ENCODE measurements at regions not wholly inside any gene's neighbourhood (a gene's known extent, or its start where the extent isn't known, plus 50 kb on each side); places are given as distances from the start of the nearest gene placed in this dataset.

DNA sequence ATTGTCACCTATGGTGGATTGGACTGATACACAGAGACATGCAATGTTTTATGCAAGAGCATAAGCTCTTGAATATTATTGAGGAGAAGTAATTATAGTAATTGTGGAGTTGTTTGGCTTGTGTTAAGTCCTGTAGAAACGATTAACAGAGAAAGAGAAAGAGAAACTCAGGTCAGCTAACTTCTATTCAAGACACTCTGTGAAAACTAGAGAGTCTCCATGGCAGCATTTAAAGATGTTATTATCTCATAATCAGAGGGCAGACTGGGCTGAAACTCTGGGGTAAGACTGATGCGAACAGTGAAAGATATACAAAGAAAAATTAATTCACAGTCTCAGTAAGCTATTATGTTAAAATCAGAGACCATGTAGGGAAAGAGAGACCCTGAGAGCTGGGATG lies 625.7 kb downstream of the FAT4 start (continued):
- TF ChIP-seq TOE1 (CRISPR knock-in tag; IDR thresholded peaks at IDR 0.05) (no peak), FOXC1 (CRISPR knock-in tag; IDR thresholded peaks at IDR 0.05; ENCODE audit: borderline replicate concordance) (no peak)

DNA sequence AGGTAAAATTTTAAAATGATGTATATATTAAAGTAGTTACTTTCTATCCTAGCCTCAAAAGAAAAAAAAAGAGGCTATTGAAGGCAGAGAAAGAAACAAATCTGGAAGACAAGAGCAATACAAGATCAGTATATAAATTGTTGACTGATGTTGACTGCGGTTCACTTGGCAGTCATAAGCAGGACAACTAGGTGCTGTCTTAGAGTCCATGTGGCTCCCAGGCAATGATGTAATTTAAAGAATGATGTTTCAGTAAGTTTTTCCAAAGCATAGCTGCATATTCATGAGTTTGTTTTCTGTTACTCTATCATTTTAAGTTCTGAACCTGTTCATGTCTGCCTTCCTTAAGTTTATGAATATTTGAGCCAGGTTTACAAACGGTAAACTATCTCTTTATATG lies 630.2 kb downstream of the FAT4 start:
- POLR2A ChIA-PET, result no interaction called here
- in situ Hi-C loops (cut with HindIII; ENCODE audit: extremely low pct_ligation_motif_present, low pct_unique_long_range_greater_than_20kb) (no loop called here), intact Hi-C loops (cut with micrococcal nuclease; ENCODE audit: unreplicated experiment) (no loop called here)
- H3K27ac ChIP-seq (ENCODE audit: extremely low read length, insufficient read depth, low read length), result no peak overlapping the region
- no peak overlapping the region for H2AFZ ChIP-seq (ENCODE audit: low read length)
- DNase-seq (ENCODE audit: low spot score), result no peak
- H3K9ac ChIP-seq (ENCODE audit: insufficient read depth, low read depth, low read length), result no peak overlapping the region
- no peaks in the 10 kb centered on the region for H3K79me2 ChIP-seq (ENCODE audit: insufficient read depth, low read length)
- CTCF ChIA-PET (ENCODE audit: low intra/inter-chr PET ratio, low total read pairs), result no interaction called here
- H3K4me2 ChIP-seq (ENCODE audit: low read depth, low read length), result no peak overlapping the region
- H3K27me3 ChIP-seq (ENCODE audit: control insufficient read depth in 1 of 2, insufficient read depth in 2 of 2, low read length in 2 of 2), result no peaks in the 10 kb centered on the region
- no peaks in the 10 kb centered on the region for H3K36me3 ChIP-seq (replicated peaks in 1 of 2; ENCODE audit: control insufficient read depth in 1 of 2, insufficient read depth in 2 of 2, low read length in 2 of 2)
- no peak for FAIRE-seq
- no TSS peak for BruUV-seq (replicated peaks)
- no peaks in the 10 kb centered on the region for H4K20me1 ChIP-seq (ENCODE audit: insufficient read depth, low read length)
- H3K4me3 ChIP-seq (replicated peaks in 1 of 3; ENCODE audit: insufficient read depth in 1 of 3, low read depth in 2 of 3, low read length in 3 of 3), result no peak overlapping the region
- ATAC-seq, result no peak
- H3K9me3 ChIP-seq (ENCODE audit: low read length), result no peaks in the 10 kb centered on the region
- H3K4me1 ChIP-seq (ENCODE audit: insufficient read depth, low read length), result no peaks in the 10 kb centered on the region
- TF ChIP-seq ZNF33A (CRISPR knock-in tag; IDR thresholded peaks at IDR 0.05; ENCODE audit: borderline replicate concordance), result no peak
- no peak for TF ChIP-seq NKX3-1 (CRISPR knock-in tag; IDR thresholded peaks at IDR 0.05)
- TF ChIP-seq ZNF121 (CRISPR knock-in tag; IDR thresholded peaks at IDR 0.05), result no peak
- TF ChIP-seq ETV6 (CRISPR knock-in tag; conservative IDR thresholded peaks at IDR 0.05), result no peak
- no peak for TF ChIP-seq ZNF614 (CRISPR knock-in tag; IDR thresholded peaks at IDR 0.05; ENCODE audit: borderline replicate concordance)
- no peak for TF ChIP-seq FIP1L1 (IDR thresholded peaks at IDR 0.05; ENCODE audit: borderline replicate concordance, insufficient read depth, low read depth, low read length)
- TF ChIP-seq, protein P1, sequence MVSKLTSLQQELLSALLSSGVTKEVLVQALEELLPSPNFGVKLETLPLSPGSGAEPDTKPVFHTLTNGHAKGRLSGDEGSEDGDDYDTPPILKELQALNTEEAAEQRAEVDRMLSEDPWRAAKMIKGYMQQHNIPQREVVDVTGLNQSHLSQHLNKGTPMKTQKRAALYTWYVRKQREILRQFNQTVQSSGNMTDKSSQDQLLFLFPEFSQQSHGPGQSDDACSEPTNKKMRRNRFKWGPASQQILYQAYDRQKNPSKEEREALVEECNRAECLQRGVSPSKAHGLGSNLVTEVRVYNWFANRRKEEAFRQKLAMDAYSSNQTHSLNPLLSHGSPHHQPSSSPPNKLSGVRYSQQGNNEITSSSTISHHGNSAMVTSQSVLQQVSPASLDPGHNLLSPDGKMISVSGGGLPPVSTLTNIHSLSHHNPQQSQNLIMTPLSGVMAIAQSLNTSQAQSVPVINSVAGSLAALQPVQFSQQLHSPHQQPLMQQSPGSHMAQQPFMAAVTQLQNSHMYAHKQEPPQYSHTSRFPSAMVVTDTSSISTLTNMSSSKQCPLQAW (CRISPR knock-in tag; IDR thresholded peaks at IDR 0.05), result no peak
- TF ChIP-seq FOSL1 (CRISPR knock-in tag; IDR thresholded peaks at IDR 0.05; ENCODE audit: borderline replicate concordance), result no peak
- TF ChIP-seq HMG20A (CRISPR knock-in tag; IDR thresholded peaks at IDR 0.05; ENCODE audit: borderline replicate concordance), result no peak
- no peak for TF ChIP-seq ZBTB21 (CRISPR knock-in tag; IDR thresholded peaks at IDR 0.05)
- no peak for TF ChIP-seq HIVEP1 (CRISPR knock-in tag; IDR thresholded peaks at IDR 0.05)
- no peak for TF ChIP-seq ZNF30 (CRISPR knock-in tag; IDR thresholded peaks at IDR 0.05)
- TF ChIP-seq, protein P2, sequence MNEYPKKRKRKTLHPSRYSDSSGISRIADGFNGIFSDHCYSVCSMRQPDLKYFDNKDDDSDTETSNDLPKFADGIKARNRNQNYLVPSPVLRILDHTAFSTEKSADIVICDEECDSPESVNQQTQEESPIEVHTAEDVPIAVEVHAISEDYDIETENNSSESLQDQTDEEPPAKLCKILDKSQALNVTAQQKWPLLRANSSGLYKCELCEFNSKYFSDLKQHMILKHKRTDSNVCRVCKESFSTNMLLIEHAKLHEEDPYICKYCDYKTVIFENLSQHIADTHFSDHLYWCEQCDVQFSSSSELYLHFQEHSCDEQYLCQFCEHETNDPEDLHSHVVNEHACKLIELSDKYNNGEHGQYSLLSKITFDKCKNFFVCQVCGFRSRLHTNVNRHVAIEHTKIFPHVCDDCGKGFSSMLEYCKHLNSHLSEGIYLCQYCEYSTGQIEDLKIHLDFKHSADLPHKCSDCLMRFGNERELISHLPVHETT (CRISPR knock-in tag; conservative IDR thresholded peaks at IDR 0.05), result no peak
- no peak for TF ChIP-seq ZFP82 (CRISPR knock-in tag; IDR thresholded peaks at IDR 0.05; ENCODE audit: borderline replicate concordance)
- TF ChIP-seq MTF1 (CRISPR knock-in tag; IDR thresholded peaks at IDR 0.05), result no peak
- TF ChIP-seq, protein P3, sequence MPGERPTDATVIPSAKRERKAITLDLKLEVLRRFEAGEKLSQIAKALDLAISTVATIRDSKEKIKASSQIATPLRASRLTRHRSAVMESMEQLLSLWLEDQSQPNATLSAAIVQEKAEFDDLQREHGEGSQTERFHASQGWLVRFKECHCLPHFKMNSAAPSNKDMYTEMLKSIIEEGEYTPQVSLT (CRISPR knock-in tag; IDR thresholded peaks at IDR 0.05; ENCODE audit: borderline replicate concordance, low read depth), result no peak
- TF ChIP-seq SP2 (CRISPR knock-in tag; IDR thresholded peaks at IDR 0.05), result no peak
- TF ChIP-seq, protein P4, sequence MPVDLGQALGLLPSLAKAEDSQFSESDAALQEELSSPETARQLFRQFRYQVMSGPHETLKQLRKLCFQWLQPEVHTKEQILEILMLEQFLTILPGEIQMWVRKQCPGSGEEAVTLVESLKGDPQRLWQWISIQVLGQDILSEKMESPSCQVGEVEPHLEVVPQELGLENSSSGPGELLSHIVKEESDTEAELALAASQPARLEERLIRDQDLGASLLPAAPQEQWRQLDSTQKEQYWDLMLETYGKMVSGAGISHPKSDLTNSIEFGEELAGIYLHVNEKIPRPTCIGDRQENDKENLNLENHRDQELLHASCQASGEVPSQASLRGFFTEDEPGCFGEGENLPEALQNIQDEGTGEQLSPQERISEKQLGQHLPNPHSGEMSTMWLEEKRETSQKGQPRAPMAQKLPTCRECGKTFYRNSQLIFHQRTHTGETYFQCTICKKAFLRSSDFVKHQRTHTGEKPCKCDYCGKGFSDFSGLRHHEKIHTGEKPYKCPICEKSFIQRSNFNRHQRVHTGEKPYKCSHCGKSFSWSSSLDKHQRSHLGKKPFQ (CRISPR knock-in tag; IDR thresholded peaks at IDR 0.05; ENCODE audit: insufficient replicate concordance), result no peak
- 4% methylated on average over 2 of the region's 2 CpGs for whole genome bisulfite sequencing (ENCODE audit: low lambda C conversion rate)
